ENCODE measurements at regions not wholly inside any gene's neighbourhood (a gene's known extent, or its start where the extent isn't known, plus 50 kb on each side); places are given as distances from the start of the nearest gene placed in this dataset.
"Not testable (repeated sequence)": the region's sequence is repeated elsewhere in the genome, so short reads cannot be mapped to it uniquely, and the experiment has no call there.

DNA sequence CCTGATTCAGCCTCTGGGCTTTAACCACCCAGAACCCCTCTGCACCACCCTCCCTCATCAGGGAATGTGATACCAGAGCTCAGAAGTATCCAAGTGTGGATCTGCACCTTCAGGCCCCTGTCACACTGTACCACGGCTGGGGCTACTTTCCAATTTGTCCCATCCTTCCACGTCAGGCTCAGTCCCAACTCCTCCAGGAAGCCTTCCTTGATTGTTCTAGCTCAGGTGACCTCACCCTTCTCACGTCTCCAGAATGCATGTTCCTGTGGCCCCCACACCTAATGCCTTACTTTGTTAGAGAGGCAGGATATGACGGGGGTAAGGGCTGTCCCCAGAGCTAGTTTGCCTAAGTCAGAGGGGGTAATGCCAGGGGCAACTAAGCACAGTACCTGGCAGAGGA, 134.3 kb downstream of the TFCP2L1 start:
- no peak for TF ChIP-seq CTCF (IDR thresholded peaks at IDR 0.05; ENCODE audit: low read depth, low read length)
- H3K4me1 ChIP-seq (ENCODE audit: low read depth) = no peaks in the 10 kb centered on the region
- DNase-seq (ENCODE audit: low read depth in 1 of 2, low spot score in 1 of 2) = no peak
- H3K4me3 ChIP-seq = no peak overlapping the region
- no peak overlapping the region for H3K27ac ChIP-seq
- no peaks in the 10 kb centered on the region for H3K36me3 ChIP-seq
- no peaks in the 10 kb centered on the region for H3K27me3 ChIP-seq
- no peaks in the 10 kb centered on the region for H3K9me3 ChIP-seq (ENCODE audit: low read depth)

- no peak for DNase-seq (ENCODE audit: low read depth in 1 of 2, low spot score in 1 of 2)
- H3K36me3 ChIP-seq = no peaks in the 10 kb centered on the region
- H3K9me3 ChIP-seq (ENCODE audit: low read depth) = no peaks in the 10 kb centered on the region
- H3K27ac ChIP-seq = no peak overlapping the region
- H3K4me3 ChIP-seq = no peak overlapping the region
- no peak for TF ChIP-seq CTCF (IDR thresholded peaks at IDR 0.05; ENCODE audit: low read depth, low read length)
- no peaks in the 10 kb centered on the region for H3K4me1 ChIP-seq (ENCODE audit: low read depth)
- no peaks in the 10 kb centered on the region for H3K27me3 ChIP-seq
These were observed 133.5 kb downstream of the TFCP2L1 start for GRCh38 chr2:121151311-121152109.

- no peaks in the 10 kb centered on the region for H3K9me3 ChIP-seq (ENCODE audit: low read depth)
- H3K36me3 ChIP-seq = no peaks in the 10 kb centered on the region
- no peaks in the 10 kb centered on the region for H3K4me1 ChIP-seq (ENCODE audit: low read depth)
- DNase-seq (ENCODE audit: low read depth in 1 of 2, low spot score in 1 of 2) = no peak
- H3K27ac ChIP-seq = no peak overlapping the region
- no peaks in the 10 kb centered on the region for H3K27me3 ChIP-seq
- H3K4me3 ChIP-seq = no peak overlapping the region
- no peak for TF ChIP-seq CTCF (IDR thresholded peaks at IDR 0.05; ENCODE audit: low read depth, low read length)
These were observed 132.1 kb downstream of the TFCP2L1 start for GRCh38 chr2:121152861-121153260.

DNA sequence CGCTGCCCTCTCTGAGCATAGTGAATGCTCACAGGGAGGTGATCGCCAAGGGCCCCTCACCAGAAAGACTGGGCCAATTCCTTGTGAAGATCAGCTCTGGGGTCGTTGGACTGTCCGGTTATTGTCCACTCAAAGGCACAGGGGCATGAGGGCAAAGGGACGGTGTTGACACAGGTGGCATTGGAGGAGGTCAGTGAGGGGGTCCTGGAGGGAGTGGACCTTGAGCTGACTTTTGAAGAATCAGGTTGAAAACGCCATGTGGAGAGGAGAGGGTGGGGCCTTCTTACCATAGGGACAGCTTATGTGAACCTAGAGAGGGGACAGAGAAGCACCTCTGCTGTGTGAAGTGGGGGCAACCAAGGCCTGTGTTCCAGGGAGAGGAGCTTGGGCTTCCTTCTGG, 131.5 kb downstream of the TFCP2L1 start:
- no peaks in the 10 kb centered on the region for H3K27me3 ChIP-seq
- DNase-seq (ENCODE audit: low read depth in 1 of 2, low spot score in 1 of 2) = no peak
- no peak for TF ChIP-seq CTCF (IDR thresholded peaks at IDR 0.05; ENCODE audit: low read depth, low read length)

GRCh38 chr2:121155502-121156056, 129.4 kb downstream of the TFCP2L1 start:
- Histone ChIP-seq H3K9me3 (ENCODE audit: low read depth) (no peaks in the 10 kb centered on the region), H3K27ac (no peak overlapping the region), H3K4me1 (ENCODE audit: low read depth) (no peaks in the 10 kb centered on the region), H3K4me3 (no peak overlapping the region), H3K27me3 (no peaks in the 10 kb centered on the region), H3K36me3 (no peaks in the 10 kb centered on the region)
- TF ChIP-seq CTCF (IDR thresholded peaks at IDR 0.05; ENCODE audit: low read depth, low read length) = no peak
- DNase-seq (ENCODE audit: low read depth in 1 of 2, low spot score in 1 of 2) = no peak

More for the DNA sequence above, 131.5 kb downstream of the TFCP2L1 start:
- Histone ChIP-seq H3K4me1 (ENCODE audit: low read depth) (no peaks in the 10 kb centered on the region), H3K4me3 (no peak overlapping the region), H3K9me3 (ENCODE audit: low read depth) (no peaks in the 10 kb centered on the region), H3K36me3 (no peaks in the 10 kb centered on the region), H3K27ac (no peak overlapping the region)

DNA sequence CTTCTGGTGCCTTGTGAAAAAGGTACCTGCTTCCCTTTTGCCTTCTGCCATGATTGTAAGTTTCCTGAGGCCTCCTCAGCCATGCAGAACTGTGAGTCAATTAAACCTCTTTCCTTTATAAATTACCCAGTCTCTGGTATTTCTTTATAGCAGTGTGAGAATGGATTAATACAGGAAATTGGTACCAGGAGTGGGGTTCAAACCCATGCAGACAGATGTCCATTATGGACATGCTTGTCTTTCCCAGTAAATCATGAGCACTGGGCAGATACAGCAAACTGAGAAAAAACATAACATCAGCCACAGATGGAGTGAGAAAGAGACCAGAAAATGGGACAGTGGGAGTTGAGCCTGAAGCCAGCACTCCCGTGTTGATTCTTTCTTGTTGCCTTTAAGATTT, 127.5 kb downstream of the TFCP2L1 start:
- not testable (repeated sequence) for H3K9me3 ChIP-seq (ENCODE audit: low read depth); H3K36me3 ChIP-seq

More for the DNA sequence above, 127.5 kb downstream of the TFCP2L1 start:
- not testable (repeated sequence) for H3K4me1 ChIP-seq (ENCODE audit: low read depth); H3K27ac ChIP-seq; H3K4me3 ChIP-seq; DNase-seq (ENCODE audit: low read depth in 1 of 2, low spot score in 1 of 2); H3K27me3 ChIP-seq

All from cardiac muscle cell (in vitro differentiated cells and primary cell).